ENCODE measurements at regions not wholly inside any gene's neighbourhood (a gene's known extent, or its start where the extent isn't known, plus 50 kb on each side); places are given as distances from the start of the nearest gene placed in this dataset.

DNA sequence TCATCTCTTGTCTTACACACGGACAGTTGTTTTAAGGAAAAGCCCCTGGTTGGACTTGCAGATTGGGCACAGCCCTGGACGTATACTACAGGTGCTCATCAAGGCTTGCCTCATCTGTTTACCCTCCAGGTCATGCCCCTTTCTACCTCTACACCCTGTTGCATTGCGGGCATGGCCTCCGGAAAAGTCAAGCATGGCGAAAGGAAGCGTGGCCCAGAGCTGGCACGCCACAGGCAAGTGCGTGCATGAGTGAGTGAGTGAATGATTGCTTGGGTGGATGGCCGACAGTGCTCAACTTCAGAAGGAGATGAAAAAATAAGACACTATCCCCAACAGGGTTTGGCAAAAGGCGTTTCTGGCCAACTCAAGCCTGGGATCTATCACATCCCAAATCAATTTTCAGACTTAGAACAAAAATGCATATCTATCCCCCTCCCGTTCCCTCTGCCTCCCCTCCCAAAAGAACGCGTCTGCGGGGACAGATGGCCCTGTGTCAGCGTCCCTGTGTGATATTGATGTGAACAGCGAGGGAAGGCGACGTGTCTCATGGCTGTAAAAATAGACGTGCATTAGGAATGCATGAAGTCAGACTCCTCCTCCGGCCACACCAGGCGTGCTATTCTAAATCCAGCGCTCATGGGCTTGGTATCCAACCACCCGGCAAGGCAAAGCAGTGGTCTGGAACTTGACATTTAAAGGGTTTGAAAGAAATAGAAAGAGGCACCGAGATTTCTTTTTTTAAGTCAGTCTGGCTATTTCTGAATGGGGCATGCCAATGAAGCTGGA is 96.0 kb downstream of the RPLP1 start:
- no peak for TF ChIP-seq CTCF (conservative IDR thresholded peaks at IDR 0.05; ENCODE audit: control insufficient read depth, insufficient read depth, low read depth, low read length)
- no peak for DNase-seq (ENCODE audit: low read depth)
- H3K4me3 ChIP-seq (ENCODE audit: control insufficient read depth, low read depth, low read length): no peak overlapping the region

- H3K4me3 ChIP-seq (ENCODE audit: control insufficient read depth, low read depth, low read length): no peak overlapping the region
- no peak for TF ChIP-seq CTCF (conservative IDR thresholded peaks at IDR 0.05; ENCODE audit: control insufficient read depth, insufficient read depth, low read depth, low read length)
- no peak for DNase-seq (ENCODE audit: low read depth)
Observed at GRCh38 chr15:69551391-69552056, 98.9 kb downstream of the RPLP1 start.

GRCh38 chr15:69552057-69552815 is 99.6 kb downstream of the RPLP1 start:
- no peak for DNase-seq (ENCODE audit: low read depth)
- no peak for TF ChIP-seq CTCF (conservative IDR thresholded peaks at IDR 0.05; ENCODE audit: control insufficient read depth, insufficient read depth, low read depth, low read length)
- no peak overlapping the region for H3K4me3 ChIP-seq (ENCODE audit: control insufficient read depth, low read depth, low read length)

DNA sequence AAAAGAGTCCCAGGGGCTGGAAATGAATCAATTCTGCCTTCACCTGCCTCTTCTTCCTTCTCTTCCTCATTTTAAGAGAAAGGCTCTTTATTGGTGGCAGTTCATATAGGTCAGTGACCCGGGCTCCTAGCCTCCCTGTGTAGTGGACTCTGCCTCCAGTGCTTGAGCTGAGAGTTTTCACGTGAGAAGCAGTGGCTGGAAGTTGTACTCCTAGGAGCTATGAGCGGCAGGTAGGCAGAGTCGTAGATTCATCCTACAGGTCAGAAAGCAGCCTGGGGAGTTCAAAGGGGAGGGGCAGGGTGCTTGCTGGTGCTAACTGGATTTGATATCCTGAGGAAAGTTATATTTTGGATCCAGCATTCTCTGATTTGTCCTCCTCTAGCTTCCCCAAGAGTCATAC is 101.1 kb downstream of the RPLP1 start:
- H3K4me3 ChIP-seq (ENCODE audit: control insufficient read depth, low read depth, low read length): no peak overlapping the region
- no peak for TF ChIP-seq CTCF (conservative IDR thresholded peaks at IDR 0.05; ENCODE audit: control insufficient read depth, insufficient read depth, low read depth, low read length)
- DNase-seq (ENCODE audit: low read depth): no peak

DNA sequence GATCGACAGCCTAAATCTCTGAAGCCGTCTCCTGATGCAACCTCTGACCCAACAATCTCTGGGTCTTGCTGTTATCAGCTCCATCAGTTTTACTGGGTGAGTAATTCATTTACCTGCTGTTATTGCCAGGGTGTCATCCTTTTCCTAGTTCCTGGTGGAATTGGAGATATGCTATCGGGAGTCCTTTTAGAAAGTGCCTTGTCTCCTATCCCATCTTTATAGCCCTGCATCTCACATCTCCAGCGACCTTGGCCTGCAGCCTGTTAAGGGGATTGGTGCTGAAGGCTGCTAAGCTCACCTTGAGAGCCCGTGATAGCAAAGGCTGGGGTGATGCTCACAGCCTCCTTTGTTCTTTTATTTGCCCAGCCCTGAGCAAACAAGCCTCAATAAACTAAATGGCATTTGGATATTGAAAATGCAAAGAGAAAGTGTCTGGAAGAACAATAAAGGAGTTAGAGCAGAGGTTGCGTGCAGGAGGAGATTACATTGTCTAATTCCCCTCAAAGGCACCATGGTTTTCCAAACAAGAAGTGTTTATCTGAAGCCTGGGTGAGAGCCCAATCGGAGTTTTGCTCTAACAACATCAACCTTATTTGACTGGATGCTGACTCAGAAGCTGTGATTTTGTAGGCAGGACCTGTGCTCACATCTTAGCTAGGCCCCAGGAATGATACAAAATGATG is 101.8 kb downstream of the RPLP1 start:
- no peak for DNase-seq (ENCODE audit: low read depth)
- H3K4me3 ChIP-seq (ENCODE audit: control insufficient read depth, low read depth, low read length): no peak overlapping the region
- TF ChIP-seq CTCF (conservative IDR thresholded peaks at IDR 0.05; ENCODE audit: control insufficient read depth, insufficient read depth, low read depth, low read length): no peak

- no peak for DNase-seq (ENCODE audit: low read depth)
- no peak for TF ChIP-seq CTCF (conservative IDR thresholded peaks at IDR 0.05; ENCODE audit: control insufficient read depth, insufficient read depth, low read depth, low read length)
- no peak overlapping the region for H3K4me3 ChIP-seq (ENCODE audit: control insufficient read depth, low read depth, low read length)
Observed at GRCh38 chr15:69555080-69555479, 102.5 kb downstream of the RPLP1 start.

All from fibroblast of mammary gland (primary cell).